DND-41 (cell line): ENCODE measurements at regions not wholly inside any gene's neighbourhood (a gene's known extent, or its start where the extent isn't known, plus 50 kb on each side); places are given as distances from the start of the nearest gene placed in this dataset.

Source experiments
- CTCF ChIP-seq: IDR thresholded peaks from 2 replicates; pipeline ENCODE4 v1.5.1; 2012; ENCODE audit warnings: borderline replicate concordance, low read length, moderate library complexity, mild to moderate bottlenecking; ENCODE audit not compliant: poor library complexity, severe bottlenecking; ENCODE audit errors: extremely low read depth
- EZH2 ChIP-seq: IDR thresholded peaks from 3 replicates; pipeline ENCODE4 v1.6.1; 2012; ENCODE audit warnings: borderline replicate concordance, low read depth, mild to moderate bottlenecking, moderate library complexity, low read length, inconsistent platforms; ENCODE audit not compliant: severe bottlenecking

GRCh38 chr1:98368995-98369394 lies 292.5 kb upstream of the SNX7 start:
- TF ChIP-seq CTCF (no peak), EZH2 (no peak)
